H9 (cell line): ENCODE measurements at regions not wholly inside any gene's neighbourhood (a gene's known extent, or its start where the extent isn't known, plus 50 kb on each side); places are given as distances from the start of the nearest gene placed in this dataset.

ENCODE experiments used
- DNase-seq: peaks from one replicate; pipeline ENCODE4 v3.0.0-alpha.2; 2017
- H2AFZ ChIP-seq: one replicate; pipeline ENCODE4 v1.6.1; 2013; ENCODE audit warnings: mild to moderate bottlenecking, low read length, control low read depth, moderate library complexity
- H2AK5ac ChIP-seq: 2 replicates; pipeline ENCODE4 v1.6.1; 2013; ENCODE audit warnings: low read length, control low read depth, mixed read lengths; ENCODE audit not compliant: insufficient read length
- H2BK120ac ChIP-seq: one replicate; pipeline ENCODE4 v1.6.1; 2013; ENCODE audit warnings: low read depth, mild to moderate bottlenecking, low read length, control low read depth, inconsistent platforms; ENCODE audit not compliant: poor library complexity, severe bottlenecking
- H2BK12ac ChIP-seq: 2 replicates; pipeline ENCODE4 v1.6.1; 2013; ENCODE audit warnings: low read length, control low read depth, mixed read lengths, low read depth; ENCODE audit not compliant: insufficient read length
- H2BK15ac ChIP-seq: 2 replicates; pipeline ENCODE4 v1.6.1; 2013; ENCODE audit warnings: low read depth, low read length, control low read depth
- H2BK20ac ChIP-seq: one replicate; pipeline ENCODE4 v1.6.1; 2013; ENCODE audit warnings: low read depth, mild to moderate bottlenecking, low read length, control low read depth, inconsistent platforms; ENCODE audit not compliant: poor library complexity, severe bottlenecking
- H2BK5ac ChIP-seq: 2 replicates; pipeline ENCODE4 v1.6.1; 2013; ENCODE audit warnings: low read length, control low read depth, mixed read lengths; ENCODE audit not compliant: insufficient read length
- H3K14ac ChIP-seq: 2 replicates; pipeline ENCODE4 v1.6.1; 2013; ENCODE audit warnings: low read length, control low read depth; ENCODE audit not compliant: insufficient read depth
- H3K18ac ChIP-seq: 2 replicates; pipeline ENCODE4 v1.6.1; 2013; ENCODE audit warnings: low read depth, mild to moderate bottlenecking, mixed read lengths, low read length, control low read depth; ENCODE audit not compliant: insufficient read length
- H3K23ac ChIP-seq: 2 replicates; pipeline ENCODE4 v1.6.1; 2013; ENCODE audit warnings: low read length, control low read depth, mixed read lengths, low read depth; ENCODE audit not compliant: insufficient read length
- H3K23me2 ChIP-seq: 2 replicates; pipeline ENCODE4 v1.6.1; 2013; ENCODE audit warnings: low read depth, mild to moderate bottlenecking, mixed read lengths, low read length, control low read depth; ENCODE audit not compliant: insufficient read length, poor library complexity, severe bottlenecking
- H3K27ac ChIP-seq: 2 replicates; pipeline ENCODE4 v1.5.1; 2013; ENCODE audit warnings: low read length, control low read depth, mixed read lengths, low read depth; ENCODE audit not compliant: insufficient read length
- H3K27me3 ChIP-seq: 2 replicates; pipeline ENCODE4 v1.6.1; 2013; ENCODE audit warnings: low read length, control low read depth, inconsistent platforms; ENCODE audit not compliant: insufficient read depth
- H3K4ac ChIP-seq: 2 replicates; pipeline ENCODE4 v1.6.1; 2013; ENCODE audit warnings: low read depth, mild to moderate bottlenecking, control low read depth, inconsistent platforms, low read length, moderate library complexity
- H3K4me1 ChIP-seq: 2 replicates; pipeline ENCODE4 v1.6.1; 2013; ENCODE audit warnings: low read length, control low read depth, inconsistent platforms; ENCODE audit not compliant: insufficient read depth
- H3K4me2 ChIP-seq: 2 replicates; pipeline ENCODE4 v1.6.1; 2013; ENCODE audit warnings: low read length, control low read depth, mixed read lengths; ENCODE audit not compliant: insufficient read length, insufficient read depth
- H3K56ac ChIP-seq: 2 replicates; pipeline ENCODE4 v1.6.1; 2013; ENCODE audit warnings: low read depth, mild to moderate bottlenecking, mixed read lengths, low read length, control low read depth; ENCODE audit not compliant: insufficient read length
- H3K79me1 ChIP-seq: 2 replicates; pipeline ENCODE4 v1.6.1; 2013; ENCODE audit warnings: low read depth, mild to moderate bottlenecking, moderate library complexity, low read length, control low read depth, inconsistent platforms; ENCODE audit not compliant: insufficient read depth, poor library complexity, severe bottlenecking
- H3K79me2 ChIP-seq: 2 replicates; pipeline ENCODE4 v1.6.1; 2013; ENCODE audit warnings: low read length, control low read depth, inconsistent platforms; ENCODE audit not compliant: insufficient read depth
- H3K9ac ChIP-seq: 2 replicates; pipeline ENCODE4 v1.6.1; 2013; ENCODE audit warnings: low read length, control low read depth, mixed read lengths; ENCODE audit not compliant: insufficient read length; ENCODE audit errors: extremely low read depth
- H3K9me3 ChIP-seq: one replicate; pipeline ENCODE4 v1.6.1; 2013; ENCODE audit warnings: low read depth, low read length, inconsistent platforms; ENCODE audit not compliant: control insufficient read depth
- H3T11ph ChIP-seq: one replicate; pipeline ENCODE4 v1.6.1; 2013; ENCODE audit warnings: mild to moderate bottlenecking, low read length, control low read depth, inconsistent platforms
- H4K20me1 ChIP-seq: one replicate; pipeline ENCODE4 v1.6.1; 2013; ENCODE audit not compliant: control insufficient read depth, insufficient read length, insufficient read depth
- H4K5ac ChIP-seq: 2 replicates; pipeline ENCODE4 v1.6.1; 2013; ENCODE audit warnings: low read depth, mild to moderate bottlenecking, mixed read lengths, low read length, control low read depth; ENCODE audit not compliant: insufficient read length
- H4K8ac ChIP-seq: replicated peaks from 2 replicates; pipeline ENCODE4 v1.6.1; 2013; ENCODE audit warnings: low read length, control low read depth, mixed read lengths, low read depth; ENCODE audit not compliant: insufficient read length
- H4K91ac ChIP-seq: 2 replicates; pipeline ENCODE4 v1.6.1; 2013; ENCODE audit warnings: low read depth, mild to moderate bottlenecking, moderate library complexity, mixed read lengths, low read length, control low read depth; ENCODE audit not compliant: insufficient read length
- H3K27ac Mint-ChIP-seq, 3 experiments: 2 replicates in 2 of 3; 3 replicates in 1 of 3; pipeline ENCODE4 v1.8.0; 2020 to 2021; ENCODE audit warnings: mixed read lengths in 3 of 3, mild to moderate bottlenecking in 1 of 3, moderate library complexity in 1 of 3
- H3K27me3 Mint-ChIP-seq: 2 replicates; pipeline ENCODE4 v1.8.0; 2021; ENCODE audit warnings: low read depth, mild to moderate bottlenecking, moderate library complexity, mixed read lengths
- H3K36me3 Mint-ChIP-seq, 3 experiments: 2 replicates in 2 of 3; 3 replicates in 1 of 3; pipeline ENCODE4 v1.8.0; 2020 to 2021; ENCODE audit warnings: low read depth in 3 of 3, mixed read lengths in 3 of 3; ENCODE audit not compliant: insufficient read depth in 1 of 3
- H3K4me1 Mint-ChIP-seq, 2 experiments: 2 replicates each; pipeline ENCODE4 v1.8.0; 2020; ENCODE audit warnings: mixed read lengths in 2 of 2
- H3K4me3 Mint-ChIP-seq, 2 experiments: 2 replicates in 1 of 2; 3 replicates in 1 of 2; pipeline ENCODE4 v1.8.0; 2020 to 2021; ENCODE audit warnings: mild to moderate bottlenecking in 2 of 2, mixed read lengths in 2 of 2, moderate library complexity in 1 of 2
- H3K9me3 Mint-ChIP-seq, 2 experiments: 2 replicates in 1 of 2; 3 replicates in 1 of 2; pipeline ENCODE4 v1.8.0; 2020; ENCODE audit warnings: mild to moderate bottlenecking in 2 of 2, mixed read lengths in 2 of 2, moderate library complexity in 1 of 2
- CTCF ChIP-seq: fragments of 200-600 bp; sonication (generic); conservative IDR thresholded peaks from 3 replicates; pipeline ENCODE4 v1.8.0; 2021; ENCODE audit warnings: antibody characterized with exemption, mild to moderate bottlenecking
- WGBS: extraction: QIAGEN DNeasy Blood & Tissue Kit; methylation state at CpG from one replicate; pipeline ENCODE4 v1.1.7; 2013; ENCODE audit warnings: missing lambda C conversion rate, low lambda C conversion rate, mixed read lengths; ENCODE audit not compliant: insufficient read length; ENCODE audit errors: extremely low coverage; 5-methylcytosine and 5-hydroxymethylcytosine counted together

DNA sequence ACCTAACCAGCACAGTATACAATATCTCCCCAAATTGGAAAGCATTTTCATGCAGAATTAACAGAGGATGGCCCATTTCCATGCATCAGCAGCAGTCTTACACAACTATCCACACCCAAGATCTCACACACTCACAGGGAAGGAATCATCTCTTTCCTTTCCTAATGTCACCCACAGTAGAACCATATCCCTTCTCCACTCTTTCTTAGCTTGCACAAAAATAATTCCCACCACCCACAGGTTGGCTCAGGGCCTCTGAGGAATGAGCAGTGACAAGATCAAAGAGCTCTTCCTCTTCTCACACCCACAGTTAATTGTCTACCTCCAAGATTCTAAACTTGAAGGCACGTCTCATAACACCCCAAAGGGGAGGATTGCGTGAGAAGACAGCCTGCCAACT is 217.7 kb upstream of the VEGFC start:
- Histone ChIP-seq H3K4me2 (no peak overlapping the region), H3K14ac (no peak overlapping the region), H2BK5ac (no peak overlapping the region), H3K79me2 (no peaks in the 10 kb centered on the region), H4K5ac (no peak overlapping the region), H3K79me1 (no peaks in the 10 kb centered on the region), H2BK20ac (no peak overlapping the region), H3K4me1 (no peaks in the 10 kb centered on the region), H2BK12ac (no peak overlapping the region), H4K8ac (no peak overlapping the region), H3K9me3 (no peaks in the 10 kb centered on the region), H2BK15ac (no peak overlapping the region), H3K27me3 (no peaks in the 10 kb centered on the region), H3K4ac (no peak overlapping the region), H3K23me2 (no peaks in the 10 kb centered on the region), H3T11ph (no peak overlapping the region), H2AK5ac (no peak overlapping the region), H4K20me1 (no peaks in the 10 kb centered on the region), H3K27ac (no peak overlapping the region), H2AFZ (no peak overlapping the region), H3K9ac (no peak overlapping the region), H3K18ac (no peak overlapping the region), H3K56ac (no peak overlapping the region), H2BK120ac (no peak overlapping the region), H3K23ac (no peak overlapping the region), H4K91ac (no peak overlapping the region)
- Mint-ChIP-seq H3K36me3 (no peaks in the 10 kb centered on the region; a peak in 1 of 7 replicates), H3K27me3 (no peaks in the 10 kb centered on the region), H3K9me3 (0 out of 5 replicates have a peak, but pooled peaks cover 0 to 3% of the 10 kb centered on the region in 2 experiments), H3K27ac (0 out of 7 replicates have a peak overlapping the region, but pooled peaks of 1 of the 3 experiments have one; percentile 1), H3K4me1 (no peaks in the 10 kb centered on the region), H3K4me3 (no peak overlapping the region)
- no peak for DNase-seq
- WGBS = no CpG with 5 or more reads among the region's 2 CpGs
- TF ChIP-seq CTCF = no peak
